ENCODE measurements at regions not wholly inside any gene's neighbourhood (a gene's known extent, or its start where the extent isn't known, plus 50 kb on each side); places are given as distances from the start of the nearest gene placed in this dataset.

DNA sequence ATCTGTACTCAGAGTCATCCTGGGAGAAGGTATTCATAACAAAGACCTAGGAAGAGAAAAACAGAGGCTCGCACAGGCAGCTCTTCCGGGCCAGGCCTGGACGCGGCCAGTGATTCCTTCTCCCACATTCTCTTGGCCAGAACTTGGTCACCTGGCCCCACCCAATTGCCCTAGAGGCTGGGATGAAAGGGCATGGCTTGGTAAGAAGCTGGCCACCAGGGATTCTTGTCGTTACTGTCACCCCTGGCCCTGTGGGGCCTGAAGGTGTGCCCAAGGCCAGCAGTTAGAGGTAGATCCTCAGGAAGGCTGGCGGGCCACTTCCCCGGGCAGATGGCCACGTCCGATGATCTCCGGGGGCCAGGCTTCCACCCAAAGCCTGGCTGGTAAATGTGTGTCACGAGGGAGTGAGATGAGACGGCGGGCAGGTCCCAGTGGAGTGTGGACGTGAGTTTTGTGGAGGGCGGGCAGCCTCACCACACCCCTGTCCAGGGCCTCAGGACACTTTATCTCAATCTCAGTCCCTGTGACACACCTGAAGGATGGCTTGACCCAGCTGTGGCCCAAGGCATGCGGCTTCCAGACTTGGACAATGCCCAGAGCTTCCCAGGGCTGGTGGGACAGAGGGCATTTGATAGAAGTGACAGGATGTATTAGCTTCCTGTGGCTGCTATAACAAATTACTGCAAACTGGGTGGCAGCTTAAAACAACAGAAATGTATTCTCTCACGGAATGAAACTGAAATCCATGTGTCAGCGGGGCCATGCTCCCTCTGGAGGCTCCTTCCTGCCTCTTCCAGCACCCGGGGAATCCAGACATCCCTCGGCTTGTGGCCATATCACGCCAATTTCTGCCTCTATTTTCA is 66.3 kb upstream of the GSE1 start:
- no peak for DNase-seq (ENCODE audit: low read depth)
- TF ChIP-seq, protein P1, sequence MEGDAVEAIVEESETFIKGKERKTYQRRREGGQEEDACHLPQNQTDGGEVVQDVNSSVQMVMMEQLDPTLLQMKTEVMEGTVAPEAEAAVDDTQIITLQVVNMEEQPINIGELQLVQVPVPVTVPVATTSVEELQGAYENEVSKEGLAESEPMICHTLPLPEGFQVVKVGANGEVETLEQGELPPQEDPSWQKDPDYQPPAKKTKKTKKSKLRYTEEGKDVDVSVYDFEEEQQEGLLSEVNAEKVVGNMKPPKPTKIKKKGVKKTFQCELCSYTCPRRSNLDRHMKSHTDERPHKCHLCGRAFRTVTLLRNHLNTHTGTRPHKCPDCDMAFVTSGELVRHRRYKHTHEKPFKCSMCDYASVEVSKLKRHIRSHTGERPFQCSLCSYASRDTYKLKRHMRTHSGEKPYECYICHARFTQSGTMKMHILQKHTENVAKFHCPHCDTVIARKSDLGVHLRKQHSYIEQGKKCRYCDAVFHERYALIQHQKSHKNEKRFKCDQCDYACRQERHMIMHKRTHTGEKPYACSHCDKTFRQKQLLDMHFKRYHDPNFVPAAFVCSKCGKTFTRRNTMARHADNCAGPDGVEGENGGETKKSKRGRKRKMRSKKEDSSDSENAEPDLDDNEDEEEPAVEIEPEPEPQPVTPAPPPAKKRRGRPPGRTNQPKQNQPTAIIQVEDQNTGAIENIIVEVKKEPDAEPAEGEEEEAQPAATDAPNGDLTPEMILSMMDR (conservative IDR thresholded peaks at IDR 0.05; ENCODE audit: low read depth, low read length), result peak; percentile 27
- H3K4me3 ChIP-seq (ENCODE audit: low read length), result no peak overlapping the region

DNA sequence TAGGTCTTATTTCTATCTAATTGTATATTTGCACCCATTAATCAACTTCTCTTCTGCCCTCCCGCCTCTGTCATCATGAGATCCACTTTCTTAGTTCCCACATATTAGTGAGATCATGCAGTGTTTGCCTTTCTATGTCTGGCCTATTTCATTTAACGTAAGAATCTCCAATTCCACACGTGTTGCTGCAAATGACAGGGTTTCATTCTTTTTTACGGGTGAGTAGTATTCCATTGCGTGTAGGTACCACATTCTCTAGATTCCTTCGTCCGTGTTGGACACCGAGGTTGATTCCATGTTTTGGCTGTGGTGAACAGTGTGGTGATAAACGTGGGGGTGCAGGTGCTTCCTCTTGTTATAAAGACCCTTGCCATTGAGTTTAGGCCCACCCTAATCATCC is 64.7 kb upstream of the GSE1 start:
- TF ChIP-seq, protein P1 (conservative IDR thresholded peaks at IDR 0.05; ENCODE audit: low read depth, low read length), result no peak
- no peak for DNase-seq (ENCODE audit: low read depth)
- H3K4me3 ChIP-seq (ENCODE audit: low read length), result no peak overlapping the region

- TF ChIP-seq, protein P1 (conservative IDR thresholded peaks at IDR 0.05; ENCODE audit: low read depth, low read length), result no peak
- no peak overlapping the region for H3K4me3 ChIP-seq (ENCODE audit: low read length)
- DNase-seq (ENCODE audit: low read depth), result no peak
Measured at GRCh38 chr16:85549766-85550421, 63.2 kb upstream of the GSE1 start.

GRCh38 chr16:85550422-85550864 is 62.7 kb upstream of the GSE1 start:
- TF ChIP-seq, protein P1 (conservative IDR thresholded peaks at IDR 0.05; ENCODE audit: low read depth, low read length), result no peak
- DNase-seq (ENCODE audit: low read depth), result no peak
- no peak overlapping the region for H3K4me3 ChIP-seq (ENCODE audit: low read length)

DNA sequence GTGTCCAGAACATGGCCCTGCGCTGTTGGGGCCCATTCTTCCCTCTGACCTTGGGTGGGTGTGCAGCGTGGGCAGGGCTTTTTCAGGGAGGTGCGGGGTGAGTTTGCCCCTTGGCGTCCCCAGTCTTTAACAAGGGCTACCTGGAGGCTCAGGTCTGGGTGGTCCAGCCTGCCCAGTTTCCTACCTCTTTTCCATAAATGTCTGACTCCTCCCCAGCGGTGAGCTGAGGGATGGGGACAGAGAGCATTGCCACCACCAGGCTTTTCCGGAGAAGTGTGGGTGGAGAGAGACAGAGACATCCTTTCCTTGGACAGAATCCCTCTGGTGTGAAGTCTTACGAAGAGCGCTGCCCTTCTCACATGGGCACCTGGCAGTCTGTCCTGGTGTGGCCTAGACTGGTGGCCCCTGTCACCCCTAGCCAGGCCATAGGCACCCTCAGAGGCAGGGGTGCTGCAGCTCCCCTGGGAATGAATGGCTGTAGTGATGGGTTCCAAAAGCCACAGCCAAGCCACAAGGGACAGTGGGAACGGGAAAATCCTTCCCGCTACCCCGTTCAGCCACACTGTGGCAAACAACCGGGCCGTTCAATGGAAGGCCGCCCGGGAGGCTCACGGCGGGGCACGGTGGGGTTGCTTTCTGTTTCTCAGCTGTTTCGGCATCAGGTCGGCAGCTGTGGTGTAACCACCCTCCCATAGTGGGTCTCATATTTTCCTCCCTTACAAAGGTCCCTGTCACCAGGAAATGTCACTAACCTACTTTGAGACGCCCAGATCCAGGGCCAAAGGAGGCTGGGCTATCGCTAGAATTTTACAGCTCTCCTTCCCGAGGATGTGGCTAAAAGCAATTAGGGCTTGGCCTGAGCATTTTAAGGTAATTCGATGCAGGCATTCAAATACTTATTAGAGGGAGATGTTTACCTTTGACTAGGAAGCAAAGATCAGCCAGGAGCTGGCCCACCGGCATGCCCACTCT is 61.9 kb upstream of the GSE1 start:
- H3K4me3 ChIP-seq (ENCODE audit: low read length), result no peak overlapping the region
- TF ChIP-seq, protein P1 (conservative IDR thresholded peaks at IDR 0.05; ENCODE audit: low read depth, low read length), result no peak
- no peak for DNase-seq (ENCODE audit: low read depth)

GRCh38 chr16:85552980-85553435 is 60.1 kb upstream of the GSE1 start:
- DNase-seq (ENCODE audit: low read depth), result no peak
- H3K4me3 ChIP-seq (ENCODE audit: low read length), result peak overlapping the region; percentile 68
- TF ChIP-seq, protein P1 (conservative IDR thresholded peaks at IDR 0.05; ENCODE audit: low read depth, low read length), result no peak
